ENCODE measurements at regions not wholly inside any gene's neighbourhood (a gene's known extent, or its start where the extent isn't known, plus 50 kb on each side); places are given as distances from the start of the nearest gene placed in this dataset.

GRCh38 chr6:115053169-115053860, 710.5 kb upstream of the HS3ST5 start:
- ChIA-PET POLR2A (no interaction called here), CTCF (no interaction called here)
- no peaks in the 10 kb centered on the region for H4K20me1 ChIP-seq (replicated peaks; ENCODE audit: control insufficient read depth, extremely low read depth, insufficient read depth, low read length)
- H3K9ac ChIP-seq (replicated peaks; ENCODE audit: extremely low read depth, insufficient read depth, low read length): no peak overlapping the region
- TF ChIP-seq POLR2AphosphoS5 (IDR thresholded peaks at IDR 0.05; ENCODE audit: insufficient read depth, low read depth, low read length) (no peak), FOS (IDR thresholded peaks at IDR 0.05; ENCODE audit: borderline replicate concordance, insufficient read depth, low read length) (no peak), JUN (IDR thresholded peaks at IDR 0.05; ENCODE audit: borderline replicate concordance, insufficient read depth, insufficient read length, low read depth) (no peak), POLR2A (IDR thresholded peaks at IDR 0.05; ENCODE audit: low read depth, low read length) (no peak)
- TF ChIP-seq, protein P1, sequence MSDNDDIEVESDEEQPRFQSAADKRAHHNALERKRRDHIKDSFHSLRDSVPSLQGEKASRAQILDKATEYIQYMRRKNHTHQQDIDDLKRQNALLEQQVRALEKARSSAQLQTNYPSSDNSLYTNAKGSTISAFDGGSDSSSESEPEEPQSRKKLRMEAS (IDR thresholded peaks at IDR 0.05; ENCODE audit: insufficient read depth, insufficient read length): no peak
- H3K27ac ChIP-seq (ENCODE audit: insufficient read depth, low read depth, low read length): no peak overlapping the region
- H3K36me3 ChIP-seq (ENCODE audit: control insufficient read depth in 2 of 2, extremely low read depth in 1 of 2, insufficient read depth in 2 of 2, low read length in 2 of 2): no peaks in the 10 kb centered on the region
- intact Hi-C loops (cut with micrococcal nuclease): no loop called here
- DNase-seq (ENCODE audit: low read depth, low spot score): no peak
- H3K9me3 ChIP-seq (replicated peaks; ENCODE audit: control insufficient read depth, insufficient read depth, low read length): no peaks in the 10 kb centered on the region
- H3K9me1 ChIP-seq (replicated peaks; ENCODE audit: control insufficient read depth, extremely low read depth, insufficient read depth, low read length): no peaks in the 10 kb centered on the region
- dilution Hi-C loops (cut with MboI; ENCODE audit: extremely low pct_ligation_motif_present, low sequenced_read_pairs): no loop called here
- H2AFZ ChIP-seq (ENCODE audit: low read depth, low read length): no peak overlapping the region
- no TSS peak for BruUV-seq (replicated peaks)
- no peak overlapping the region for H3K4me2 ChIP-seq (ENCODE audit: insufficient read depth, low read length)
- no peaks in the 10 kb centered on the region for H3K4me1 ChIP-seq (ENCODE audit: control insufficient read depth, extremely low read depth, insufficient read depth, low read length)
- no peak for FAIRE-seq
- H3K79me2 ChIP-seq (ENCODE audit: control insufficient read depth, insufficient read depth, low read length): no peaks in the 10 kb centered on the region
- H3K27me3 ChIP-seq (ENCODE audit: control insufficient read depth in 2 of 2, insufficient read depth in 2 of 2, low read length in 2 of 2): no peaks in the 10 kb centered on the region
- no peak overlapping the region for H3K4me3 ChIP-seq (replicated peaks in 1 of 3; ENCODE audit: insufficient read depth in 1 of 3, low read depth in 1 of 3, low read length in 3 of 3)

GRCh38 chr6:115016593-115016992, 673.8 kb upstream of the HS3ST5 start:
- H3K27ac ChIP-seq (ENCODE audit: insufficient read depth, low read depth, low read length): no peak overlapping the region
- TF ChIP-seq CTCF (IDR thresholded peaks at IDR 0.05; ENCODE audit: extremely low read depth in 1 of 2, insufficient read depth in 1 of 2, low read depth in 1 of 2, low read length in 2 of 2) (no peak), EZH2 (IDR thresholded peaks at IDR 0.05; ENCODE audit: borderline replicate concordance, low read depth, low read length, severe bottlenecking) (no peak), FOS (IDR thresholded peaks at IDR 0.05; ENCODE audit: borderline replicate concordance, insufficient read depth, low read length) (no peak), GATA2 (IDR thresholded peaks at IDR 0.05; ENCODE audit: insufficient read depth, insufficient read length, low read depth, low read length) (no peak), POLR2AphosphoS5 (IDR thresholded peaks at IDR 0.05; ENCODE audit: insufficient read depth, low read depth, low read length) (no peak), JUN (IDR thresholded peaks at IDR 0.05; ENCODE audit: borderline replicate concordance, insufficient read depth, insufficient read length, low read depth) (no peak), MYC (IDR thresholded peaks at IDR 0.05; ENCODE audit: low read depth, low read length) (no peak), POLR2A (IDR thresholded peaks at IDR 0.05; ENCODE audit: low read depth, low read length) (no peak)
- TF ChIP-seq, protein P1 (IDR thresholded peaks at IDR 0.05; ENCODE audit: insufficient read depth, insufficient read length): no peak
- no peaks in the 10 kb centered on the region for H4K20me1 ChIP-seq (replicated peaks; ENCODE audit: control insufficient read depth, extremely low read depth, insufficient read depth, low read length)
- no peaks in the 10 kb centered on the region for H3K9me3 ChIP-seq (replicated peaks; ENCODE audit: control insufficient read depth, insufficient read depth, low read length)
- no peaks in the 10 kb centered on the region for H3K4me1 ChIP-seq (ENCODE audit: control insufficient read depth, extremely low read depth, insufficient read depth, low read length)
- no peaks in the 10 kb centered on the region for H3K9me1 ChIP-seq (replicated peaks; ENCODE audit: control insufficient read depth, extremely low read depth, insufficient read depth, low read length)
- intact Hi-C loops (cut with micrococcal nuclease): no loop called here
- no peaks in the 10 kb centered on the region for H3K79me2 ChIP-seq (ENCODE audit: control insufficient read depth, insufficient read depth, low read length)
- dilution Hi-C loops (cut with MboI; ENCODE audit: extremely low pct_ligation_motif_present, low sequenced_read_pairs): no loop called here
- ChIA-PET POLR2A (no interaction called here), CTCF (no interaction called here)
- no peak for DNase-seq (ENCODE audit: low read depth, low spot score)
- no peak overlapping the region for H3K4me3 ChIP-seq (replicated peaks in 1 of 3; ENCODE audit: insufficient read depth in 1 of 3, low read depth in 1 of 3, low read length in 3 of 3)
- H3K4me2 ChIP-seq (ENCODE audit: insufficient read depth, low read length): no peak overlapping the region
- no peaks in the 10 kb centered on the region for H3K36me3 ChIP-seq (ENCODE audit: control insufficient read depth in 2 of 2, extremely low read depth in 1 of 2, insufficient read depth in 2 of 2, low read length in 2 of 2)
- no peak overlapping the region for H2AFZ ChIP-seq (ENCODE audit: low read depth, low read length)
- no peaks in the 10 kb centered on the region for H3K27me3 ChIP-seq (ENCODE audit: control insufficient read depth in 2 of 2, insufficient read depth in 2 of 2, low read length in 2 of 2)
- no peak overlapping the region for H3K9ac ChIP-seq (replicated peaks; ENCODE audit: extremely low read depth, insufficient read depth, low read length)
- no TSS peak for BruUV-seq (replicated peaks)
- FAIRE-seq: no peak
